HL-60 (cell line): ENCODE measurements at regions not wholly inside any gene's neighbourhood (a gene's known extent, or its start where the extent isn't known, plus 50 kb on each side); places are given as distances from the start of the nearest gene placed in this dataset.

Experiments
- DNase-seq, 2 experiments: peaks; one replicate each; pipeline ENCODE4 v3.0.0-alpha.2; 2010 to 2020; ENCODE audit warnings: low read depth in 1 of 2, low spot score in 1 of 2
- H3K27ac ChIP-seq: fragments of 250-450 bp; sonication (Bioruptor Pico); replicated peaks from 2 replicates; pipeline ENCODE4 v1.5.1; 2020; ENCODE audit warnings: mild to moderate bottlenecking, moderate library complexity
- H3K27me3 ChIP-seq: fragments of 250-450 bp; sonication (Bioruptor Pico); 2 replicates; pipeline ENCODE4 v1.5.1; 2021; ENCODE audit warnings: mild to moderate bottlenecking, moderate library complexity; ENCODE audit not compliant: insufficient read depth, poor library complexity, severe bottlenecking
- H3K4me3 ChIP-seq: replicated peaks from 2 replicates; pipeline ENCODE4 v1.5.1; 2011; ENCODE audit warnings: mild to moderate bottlenecking, control low read depth, low read length; ENCODE audit not compliant: insufficient read depth
- CTCF ChIP-seq: IDR thresholded peaks from one replicate; pipeline ENCODE4 v1.5.1; 2011; ENCODE audit warnings: low read length, control low read depth, inconsistent platforms; ENCODE audit not compliant: insufficient read depth
- GABPA ChIP-seq: IDR thresholded peaks from 2 replicates; pipeline ENCODE4 v1.6.1; 2012; ENCODE audit warnings: low read depth
- POLR2AphosphoS5 ChIP-seq: IDR thresholded peaks from 2 replicates; pipeline ENCODE4 v1.6.1; 2012; ENCODE audit warnings: low read depth
- REST ChIP-seq: IDR thresholded peaks from 2 replicates; pipeline ENCODE4 v1.6.1; 2012; ENCODE audit warnings: low read depth; ENCODE audit not compliant: insufficient replicate concordance
- SPI1 ChIP-seq: IDR thresholded peaks from 2 replicates; pipeline ENCODE4 v1.6.1; 2012; ENCODE audit warnings: low read depth, mild to moderate bottlenecking, borderline replicate concordance

- no peaks in the 10 kb centered on the region for H3K27me3 ChIP-seq
- no peak for TF ChIP-seq SPI1
- no peak for TF ChIP-seq GABPA
Measured at GRCh38 chr5:164484948-164485347, 979.5 kb downstream of the MAT2B start.

GRCh38 chr5:164487939-164488338 lies 982.5 kb downstream of the MAT2B start:
- H3K27me3 ChIP-seq, result no peaks in the 10 kb centered on the region
- DNase-seq, result no peak
- H3K27ac ChIP-seq, result no peak overlapping the region
- TF ChIP-seq CTCF, result no peak
- no peak overlapping the region for H3K4me3 ChIP-seq

More at GRCh38 chr5:164484948-164485347, 979.5 kb downstream of the MAT2B start:
- no peak overlapping the region for H3K4me3 ChIP-seq
- H3K27ac ChIP-seq, result no peak overlapping the region
- DNase-seq, result no peak

- Histone ChIP-seq H3K27ac (no peak overlapping the region), H3K27me3 (no peaks in the 10 kb centered on the region), H3K4me3 (no peak overlapping the region)
- no peak for DNase-seq
- no peak for TF ChIP-seq REST
- TF ChIP-seq SPI1, result no peak
- TF ChIP-seq CTCF, result no peak
- no peak for TF ChIP-seq GABPA
- TF ChIP-seq POLR2AphosphoS5, result no peak
Measured at GRCh38 chr5:164497311-164498064, 992.1 kb downstream of the MAT2B start.

- no peak overlapping the region for H3K27ac ChIP-seq
- no peak for TF ChIP-seq POLR2AphosphoS5
- TF ChIP-seq SPI1, result no peak
- TF ChIP-seq GABPA, result no peak
- TF ChIP-seq REST, result no peak
- TF ChIP-seq CTCF, result no peak
- DNase-seq, result no peak
Measured at GRCh38 chr5:164498438-164498837, 993.0 kb downstream of the MAT2B start.

More at GRCh38 chr5:164498438-164498837, 993.0 kb downstream of the MAT2B start:
- H3K4me3 ChIP-seq, result no peak overlapping the region
- no peaks in the 10 kb centered on the region for H3K27me3 ChIP-seq
